CD4-positive, alpha-beta memory T cell (primary cell): ENCODE measurements at regions not wholly inside any gene's neighbourhood (a gene's known extent, or its start where the extent isn't known, plus 50 kb on each side); places are given as distances from the start of the nearest gene placed in this dataset.

Experiments
- CTCF ChIA-PET: fragments of 350-600 bp; sonication (Branson Sonifier 250); formaldehyde crosslinking; loops from one replicate; lab custom pipeline; 2021; ENCODE audit warnings: inconsistent platforms; ENCODE audit not compliant: partially characterized antibody; lab: Charles Lee
- POLR2A ChIA-PET: fragments of 350-600 bp; sonication (Branson Sonifier 250); formaldehyde crosslinking; loops from one replicate; lab custom pipeline; 2021; ENCODE audit not compliant: partially characterized antibody; lab: Charles Lee
- DNase-seq, 5 donors: peaks; one replicate each; pipeline versions ENCODE4 v3.0.0 to v3.0.0-alpha.2; 2020 to 2022; ENCODE audit warnings: mixed read lengths in 1 of 5
- H3K27ac ChIP-seq: one replicate; pipeline ENCODE4 v1.7.0; 2013; ENCODE audit warnings: low read depth, low read length
- H3K27me3 ChIP-seq: 2 replicates; pipeline ENCODE4 v1.7.0; 2013; ENCODE audit warnings: mild to moderate bottlenecking, low read length, moderate library complexity; ENCODE audit not compliant: insufficient read depth
- H3K36me3 ChIP-seq: 2 replicates; pipeline ENCODE4 v1.7.0; 2013; ENCODE audit warnings: mild to moderate bottlenecking, low read length, moderate library complexity; ENCODE audit not compliant: insufficient read depth
- H3K4me1 ChIP-seq: 2 replicates; pipeline ENCODE4 v1.7.0; 2013; ENCODE audit warnings: mild to moderate bottlenecking, low read length, moderate library complexity; ENCODE audit not compliant: insufficient read depth
- H3K4me3 ChIP-seq, 2 donors: one replicate each; pipeline ENCODE4 v1.7.0; 2013; ENCODE audit warnings: low read length in 2 of 2, mild to moderate bottlenecking in 1 of 2
- H3K9me3 ChIP-seq, 2 donors: one replicate each; pipeline ENCODE4 v1.7.0; 2013; ENCODE audit warnings: low read length in 2 of 2, control low read depth in 1 of 2; ENCODE audit not compliant: control insufficient read depth in 1 of 2
- H3K27ac Mint-ChIP-seq, 7 donors: one replicate each; pipeline ENCODE4 v1.8.0; 2020 to 2021; ENCODE audit warnings: mixed read lengths in 7 of 7, mild to moderate bottlenecking in 6 of 7, inconsistent platforms in 3 of 7, moderate library complexity in 3 of 7
- H3K27me3 Mint-ChIP-seq, 2 donors: one replicate each; pipeline ENCODE4 v1.8.0; 2020 to 2021; ENCODE audit warnings: mixed read lengths in 2 of 2
- H3K36me3 Mint-ChIP-seq, 2 donors: one replicate each; pipeline ENCODE4 v1.8.0; 2020 to 2021; ENCODE audit warnings: mixed read lengths in 2 of 2, inconsistent platforms in 1 of 2, mild to moderate bottlenecking in 1 of 2
- H3K4me1 Mint-ChIP-seq, 4 donors: one replicate each; pipeline ENCODE4 v1.8.0; 2020 to 2021; ENCODE audit warnings: mixed read lengths in 4 of 4, mild to moderate bottlenecking in 1 of 4
- H3K4me3 Mint-ChIP-seq, 8 donors: one replicate each; pipeline ENCODE4 v1.8.0; 2020 to 2021; ENCODE audit warnings: mixed read lengths in 8 of 8, mild to moderate bottlenecking in 7 of 8, moderate library complexity in 6 of 8, inconsistent platforms in 3 of 8
- H3K9me3 Mint-ChIP-seq, 8 donors: one replicate each; pipeline ENCODE4 v1.8.0; 2020 to 2021; ENCODE audit warnings: mixed read lengths in 8 of 8, mild to moderate bottlenecking in 5 of 8, inconsistent platforms in 3 of 8, moderate library complexity in 1 of 8
- intact Hi-C: fragments of 100-400 bp; cut with micrococcal nuclease; formaldehyde crosslinking; loops from one replicate; pipeline ENCODE4 v1.15.1; 2023

DNA sequence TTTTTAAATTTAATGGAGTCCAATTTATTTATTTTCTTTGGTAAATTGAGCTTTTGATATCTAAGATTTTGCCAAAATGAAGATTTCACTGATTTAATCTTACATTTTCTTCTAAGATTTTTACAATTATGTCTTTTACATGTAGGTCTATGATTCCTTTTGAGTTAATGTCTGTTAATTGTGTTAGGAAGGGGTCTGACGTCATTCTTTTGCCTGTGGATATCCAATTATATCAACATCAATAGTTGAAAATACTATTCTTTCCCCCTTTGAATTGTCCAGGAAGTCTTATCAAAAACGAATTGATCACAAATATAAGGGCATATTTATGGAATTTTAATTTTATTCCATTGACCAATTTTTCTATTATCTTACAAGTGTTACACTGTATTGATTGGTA is 1258.8 kb upstream of the B3GALT2 start:
- Histone ChIP-seq H3K4me3 (no peak overlapping the region), H3K9me3 (no peaks in the 10 kb centered on the region), H3K27me3 (no peaks in the 10 kb centered on the region), H3K27ac (no peak overlapping the region), H3K36me3 (no peaks in the 10 kb centered on the region), H3K4me1 (no peaks in the 10 kb centered on the region)
- peaks cover 0 to 2% (median 0%) of the 10 kb centered on the region in 8 donors for H3K9me3 Mint-ChIP-seq
- no peak overlapping the region for H3K4me3 Mint-ChIP-seq
- DNase-seq: no peak
- no peaks in the 10 kb centered on the region for H3K36me3 Mint-ChIP-seq
- peaks cover 2 to 6% of the 10 kb centered on the region in 2 donors for H3K27me3 Mint-ChIP-seq
- H3K4me1 Mint-ChIP-seq: no peaks in the 10 kb centered on the region
- POLR2A ChIA-PET: no interaction called here
- CTCF ChIA-PET: no interaction called here
- intact Hi-C loops: no loop called here
- no peak overlapping the region for H3K27ac Mint-ChIP-seq

GRCh38 chr1:194442901-194443575 is 1256.6 kb upstream of the B3GALT2 start:
- no peaks in the 10 kb centered on the region for H3K4me1 Mint-ChIP-seq
- Histone ChIP-seq H3K4me1 (no peaks in the 10 kb centered on the region), H3K27me3 (no peaks in the 10 kb centered on the region), H3K27ac (no peak overlapping the region), H3K36me3 (no peaks in the 10 kb centered on the region), H3K4me3 (no peak overlapping the region), H3K9me3 (no peaks in the 10 kb centered on the region)
- no peak for DNase-seq
- CTCF ChIA-PET: no interaction called here
- H3K27me3 Mint-ChIP-seq: peaks cover 2 to 4% of the 10 kb centered on the region in 2 donors
- intact Hi-C loops: no loop called here
- POLR2A ChIA-PET: no interaction called here
- no peak overlapping the region for H3K27ac Mint-ChIP-seq
- H3K9me3 Mint-ChIP-seq: peaks cover 0 to 2% (median 0%) of the 10 kb centered on the region in 8 donors
- no peak overlapping the region for H3K4me3 Mint-ChIP-seq
- no peaks in the 10 kb centered on the region for H3K36me3 Mint-ChIP-seq

DNA sequence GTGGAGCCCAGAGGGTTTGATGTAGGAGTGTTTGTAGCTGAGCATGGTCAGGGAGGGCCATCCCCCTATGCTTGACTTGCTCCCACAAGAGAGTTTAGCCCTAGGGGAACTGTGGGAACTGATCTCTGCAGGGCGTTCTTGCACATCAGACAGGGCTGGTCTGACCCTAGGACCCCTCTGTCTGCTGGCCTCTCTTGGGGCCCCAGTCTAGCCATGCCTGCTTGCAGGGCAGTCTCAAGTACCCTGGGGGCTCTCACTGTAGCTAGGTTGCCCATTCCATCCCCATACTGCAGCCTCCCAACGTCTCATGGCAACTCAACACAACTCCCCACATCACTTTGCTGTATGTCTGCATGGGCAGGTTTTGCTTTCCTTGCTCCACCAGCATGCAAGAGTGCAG is 1250.7 kb upstream of the B3GALT2 start:
- Histone ChIP-seq H3K9me3 (no peaks in the 10 kb centered on the region), H3K36me3 (no peaks in the 10 kb centered on the region), H3K27me3 (no peaks in the 10 kb centered on the region), H3K4me1 (no peaks in the 10 kb centered on the region), H3K4me3 (no peak overlapping the region), H3K27ac (no peak overlapping the region)
- H3K27me3 Mint-ChIP-seq: no peaks in the 10 kb centered on the region
- H3K9me3 Mint-ChIP-seq: peaks cover 0 to 2% (median 0%) of the 10 kb centered on the region in 8 donors
- H3K36me3 Mint-ChIP-seq: no peaks in the 10 kb centered on the region
- ChIA-PET POLR2A (no interaction called here), CTCF (no interaction called here)
- intact Hi-C loops: no loop called here
- H3K27ac Mint-ChIP-seq: no peak overlapping the region
- H3K4me1 Mint-ChIP-seq: no peaks in the 10 kb centered on the region
- no peak for DNase-seq
- no peak overlapping the region for H3K4me3 Mint-ChIP-seq

GRCh38 chr1:194431121-194431520 is 1244.7 kb upstream of the B3GALT2 start:
- POLR2A ChIA-PET: no interaction called here
- Mint-ChIP-seq H3K9me3 (peaks cover 0 to 3% (median 0%) of the 10 kb centered on the region in 8 donors), H3K27me3 (peaks cover 1 to 2% of the 10 kb centered on the region in 2 donors), H3K27ac (no peak overlapping the region), H3K4me3 (no peak overlapping the region), H3K4me1 (peaks cover 0 to 1% (median 0%) of the 10 kb centered on the region in 4 donors), H3K36me3 (no peaks in the 10 kb centered on the region)
- no peak overlapping the region for H3K4me3 ChIP-seq
- no peaks in the 10 kb centered on the region for H3K36me3 ChIP-seq
- H3K27me3 ChIP-seq: no peaks in the 10 kb centered on the region
- CTCF ChIA-PET: no interaction called here
- no peaks in the 10 kb centered on the region for H3K4me1 ChIP-seq
- intact Hi-C loops: no loop called here
- no peak for DNase-seq
- no peak overlapping the region for H3K27ac ChIP-seq
- H3K9me3 ChIP-seq: no peaks in the 10 kb centered on the region

GRCh38 chr1:194420706-194421105 is 1234.3 kb upstream of the B3GALT2 start:
- no peaks in the 10 kb centered on the region for H3K9me3 ChIP-seq
- ChIA-PET POLR2A (no interaction called here), CTCF (no interaction called here)
- H3K27me3 Mint-ChIP-seq: peaks cover 0 to 6% of the 10 kb centered on the region in 2 donors
- H3K4me3 Mint-ChIP-seq: no peak overlapping the region
- no peaks in the 10 kb centered on the region for H3K36me3 ChIP-seq
- H3K4me3 ChIP-seq: no peak overlapping the region
- no peaks in the 10 kb centered on the region for H3K4me1 Mint-ChIP-seq
- no peak overlapping the region for H3K27ac ChIP-seq
- H3K27ac Mint-ChIP-seq: no peak overlapping the region
- peaks cover 0 to 10% (median 5%) of the 10 kb centered on the region in 8 donors for H3K9me3 Mint-ChIP-seq
- H3K4me1 ChIP-seq: no peaks in the 10 kb centered on the region
- no peak for DNase-seq
- intact Hi-C loops: no loop called here
- H3K27me3 ChIP-seq: no peaks in the 10 kb centered on the region
- no peaks in the 10 kb centered on the region for H3K36me3 Mint-ChIP-seq

GRCh38 chr1:194419721-194420120 is 1233.3 kb upstream of the B3GALT2 start:
- no peaks in the 10 kb centered on the region for H3K4me1 Mint-ChIP-seq
- POLR2A ChIA-PET: no interaction called here
- H3K4me3 ChIP-seq: no peak overlapping the region
- H3K4me1 ChIP-seq: no peaks in the 10 kb centered on the region
- peaks cover 0 to 14% (median 7%) of the 10 kb centered on the region in 8 donors for H3K9me3 Mint-ChIP-seq
- peaks cover 0 to 2% of the 10 kb centered on the region in 2 donors for H3K27me3 Mint-ChIP-seq
- H3K27me3 ChIP-seq: no peaks in the 10 kb centered on the region
- no peaks in the 10 kb centered on the region for H3K36me3 Mint-ChIP-seq
- no peak for DNase-seq
- CTCF ChIA-PET: no interaction called here
- H3K9me3 ChIP-seq: no peaks in the 10 kb centered on the region
- no peak overlapping the region for H3K27ac ChIP-seq
- intact Hi-C loops: no loop called here
- H3K27ac Mint-ChIP-seq: no peak overlapping the region
- H3K4me3 Mint-ChIP-seq: no peak overlapping the region
- H3K36me3 ChIP-seq: no peaks in the 10 kb centered on the region

GRCh38 chr1:194410756-194411155 is 1224.3 kb upstream of the B3GALT2 start:
- DNase-seq: no peak
- H3K36me3 ChIP-seq: no peaks in the 10 kb centered on the region
- no peak overlapping the region for H3K27ac ChIP-seq
- H3K4me1 ChIP-seq: no peaks in the 10 kb centered on the region
- no peaks in the 10 kb centered on the region for H3K9me3 ChIP-seq
- H3K4me3 ChIP-seq: no peak overlapping the region
- ChIA-PET POLR2A (no interaction called here), CTCF (no interaction called here)
- Mint-ChIP-seq H3K4me1 (peaks cover 0 to 2% (median 0%) of the 10 kb centered on the region in 4 donors), H3K4me3 (no peak overlapping the region), H3K36me3 (no peaks in the 10 kb centered on the region), H3K9me3 (peaks cover 0 to 13% (median 5%) of the 10 kb centered on the region in 8 donors), H3K27me3 (peaks cover 0 to 3% of the 10 kb centered on the region in 2 donors), H3K27ac (no peak overlapping the region)
- H3K27me3 ChIP-seq: no peaks in the 10 kb centered on the region
- intact Hi-C loops: no loop called here
